GM12892 (cell line): ENCODE measurements at regions not wholly inside any gene's neighbourhood (a gene's known extent, or its start where the extent isn't known, plus 50 kb on each side); places are given as distances from the start of the nearest gene placed in this dataset.

Experiments used
- POLR2A ChIP-seq: IDR thresholded peaks from 2 replicates; pipeline ENCODE4 v1.6.1; 2011; ENCODE audit warnings: low read depth, low read length, control low read depth
- POLR2AphosphoS5 ChIP-seq: IDR thresholded peaks from 2 replicates; pipeline ENCODE4 v1.6.1; 2011; ENCODE audit warnings: low read depth, low read length, control low read depth

DNA sequence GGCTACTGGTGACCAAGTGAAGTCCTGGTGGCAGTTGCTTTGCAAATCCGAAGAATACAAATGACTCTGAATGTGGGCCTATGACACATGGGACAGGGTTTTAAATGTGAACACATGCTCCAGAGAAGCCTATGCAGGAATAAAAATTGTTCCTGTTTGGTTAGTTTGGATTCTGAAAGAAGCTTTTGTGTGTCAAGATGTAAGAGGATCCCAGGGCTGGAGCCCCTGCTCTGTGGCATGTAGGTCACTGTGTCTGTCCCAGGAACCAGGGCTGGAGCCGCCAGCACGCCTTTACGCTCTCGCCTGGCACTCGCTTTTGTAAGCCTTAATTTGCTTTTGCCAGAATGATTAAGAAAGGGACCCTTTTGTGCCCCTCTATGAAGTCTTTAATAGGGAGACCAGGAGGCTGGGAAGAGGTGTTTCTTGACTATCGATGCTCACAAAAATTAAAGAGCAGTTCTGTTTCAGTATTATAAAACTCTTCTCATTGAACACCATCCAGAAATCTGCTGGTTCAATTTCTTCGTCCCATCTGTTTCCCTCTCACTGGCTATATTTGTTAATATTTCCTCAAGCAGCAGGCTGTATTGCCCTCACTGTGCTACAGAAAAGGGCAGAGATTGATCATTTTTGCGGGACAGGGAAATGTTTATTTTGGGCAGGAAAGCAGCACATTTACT, 532.7 kb upstream of the POU3F3 start:
- TF ChIP-seq POLR2AphosphoS5 (no peak), POLR2A (no peak)
